ENCODE measurements at regions not wholly inside any gene's neighbourhood (a gene's known extent, or its start where the extent isn't known, plus 50 kb on each side); places are given as distances from the start of the nearest gene placed in this dataset.

GRCh38 chr17:34009912-34010311 is 245.2 kb upstream of the CCL2 start:
- dilution Hi-C loops (cut with MboI; ENCODE audit: extremely low pct_ligation_motif_present, low sequenced_read_pairs): no loop called here
- no peaks in the 10 kb centered on the region for H3K36me3 ChIP-seq (ENCODE audit: control insufficient read depth in 2 of 2, extremely low read depth in 1 of 2, insufficient read depth in 2 of 2, low read length in 2 of 2)
- POLR2A ChIA-PET: no interaction called here
- no TSS peak for BruUV-seq (replicated peaks)
- no peaks in the 10 kb centered on the region for H3K9me3 ChIP-seq (replicated peaks; ENCODE audit: control insufficient read depth, insufficient read depth, low read length)
- H3K4me2 ChIP-seq (ENCODE audit: insufficient read depth, low read length): no peak overlapping the region
- no peaks in the 10 kb centered on the region for H4K20me1 ChIP-seq (replicated peaks; ENCODE audit: control insufficient read depth, extremely low read depth, insufficient read depth, low read length)
- no peaks in the 10 kb centered on the region for H3K9me1 ChIP-seq (replicated peaks; ENCODE audit: control insufficient read depth, extremely low read depth, insufficient read depth, low read length)
- no peak for TF ChIP-seq MAX (IDR thresholded peaks at IDR 0.05; ENCODE audit: insufficient read depth, insufficient read length)
- no peak for TF ChIP-seq POLR2AphosphoS5 (IDR thresholded peaks at IDR 0.05; ENCODE audit: insufficient read depth, low read depth, low read length)
- no peak for TF ChIP-seq GATA2 (IDR thresholded peaks at IDR 0.05; ENCODE audit: insufficient read depth, insufficient read length, low read depth, low read length)
- TF ChIP-seq MYC (IDR thresholded peaks at IDR 0.05; ENCODE audit: low read depth, low read length): no peak
- no peak for TF ChIP-seq FOS (IDR thresholded peaks at IDR 0.05; ENCODE audit: borderline replicate concordance, insufficient read depth, low read length)
- no peak for TF ChIP-seq CTCF (IDR thresholded peaks at IDR 0.05; ENCODE audit: extremely low read depth in 1 of 2, insufficient read depth in 1 of 2, low read depth in 1 of 2, low read length in 2 of 2)
- H3K79me2 ChIP-seq (ENCODE audit: control insufficient read depth, insufficient read depth, low read length): no peaks in the 10 kb centered on the region
- no peak overlapping the region for H3K27ac ChIP-seq (ENCODE audit: insufficient read depth, low read depth, low read length)
- no peak overlapping the region for H3K9ac ChIP-seq (replicated peaks; ENCODE audit: extremely low read depth, insufficient read depth, low read length)
- no peak overlapping the region for H3K4me3 ChIP-seq (replicated peaks in 1 of 3; ENCODE audit: insufficient read depth in 1 of 3, low read depth in 1 of 3, low read length in 3 of 3)
- intact Hi-C loops (cut with micrococcal nuclease): no loop called here
- FAIRE-seq (no peak), DNase-seq (ENCODE audit: low read depth, low spot score) (no peak)
- no peaks in the 10 kb centered on the region for H3K27me3 ChIP-seq (ENCODE audit: control insufficient read depth in 2 of 2, insufficient read depth in 2 of 2, low read length in 2 of 2)
- CTCF ChIA-PET: no interaction called here
- no peaks in the 10 kb centered on the region for H3K4me1 ChIP-seq (ENCODE audit: control insufficient read depth, extremely low read depth, insufficient read depth, low read length)
- H2AFZ ChIP-seq (ENCODE audit: low read depth, low read length): no peak overlapping the region

GRCh38 chr17:34010534-34010933 is 244.6 kb upstream of the CCL2 start:
- CTCF ChIA-PET: no interaction called here
- BruUV-seq (replicated peaks): no TSS peak

More at GRCh38 chr17:34010534-34010933, 244.6 kb upstream of the CCL2 start:
- Histone ChIP-seq H3K79me2 (ENCODE audit: control insufficient read depth, insufficient read depth, low read length) (no peaks in the 10 kb centered on the region), H3K9me3 (replicated peaks; ENCODE audit: control insufficient read depth, insufficient read depth, low read length) (no peaks in the 10 kb centered on the region), H3K4me3 (replicated peaks in 1 of 3; ENCODE audit: insufficient read depth in 1 of 3, low read depth in 1 of 3, low read length in 3 of 3) (no peak overlapping the region), H3K9ac (replicated peaks; ENCODE audit: extremely low read depth, insufficient read depth, low read length) (no peak overlapping the region), H2AFZ (ENCODE audit: low read depth, low read length) (no peak overlapping the region), H3K4me2 (ENCODE audit: insufficient read depth, low read length) (no peak overlapping the region), H3K27ac (ENCODE audit: insufficient read depth, low read depth, low read length) (no peak overlapping the region), H3K27me3 (ENCODE audit: control insufficient read depth in 2 of 2, insufficient read depth in 2 of 2, low read length in 2 of 2) (no peaks in the 10 kb centered on the region), H3K4me1 (ENCODE audit: control insufficient read depth, extremely low read depth, insufficient read depth, low read length) (no peaks in the 10 kb centered on the region), H3K9me1 (replicated peaks; ENCODE audit: control insufficient read depth, extremely low read depth, insufficient read depth, low read length) (no peaks in the 10 kb centered on the region), H3K36me3 (ENCODE audit: control insufficient read depth in 2 of 2, extremely low read depth in 1 of 2, insufficient read depth in 2 of 2, low read length in 2 of 2) (no peaks in the 10 kb centered on the region), H4K20me1 (replicated peaks; ENCODE audit: control insufficient read depth, extremely low read depth, insufficient read depth, low read length) (no peaks in the 10 kb centered on the region)
- intact Hi-C loops (cut with micrococcal nuclease) (no loop called here), dilution Hi-C loops (cut with MboI; ENCODE audit: extremely low pct_ligation_motif_present, low sequenced_read_pairs) (no loop called here)
- FAIRE-seq (no peak), DNase-seq (ENCODE audit: low read depth, low spot score) (no peak)
- no peak for TF ChIP-seq CTCF (IDR thresholded peaks at IDR 0.05; ENCODE audit: extremely low read depth in 1 of 2, insufficient read depth in 1 of 2, low read depth in 1 of 2, low read length in 2 of 2)
- TF ChIP-seq POLR2A (IDR thresholded peaks at IDR 0.05; ENCODE audit: low read depth, low read length): no peak
- TF ChIP-seq MAX (IDR thresholded peaks at IDR 0.05; ENCODE audit: insufficient read depth, insufficient read length): no peak
- TF ChIP-seq POLR2AphosphoS5 (IDR thresholded peaks at IDR 0.05; ENCODE audit: insufficient read depth, low read depth, low read length): no peak
- no peak for TF ChIP-seq MYC (IDR thresholded peaks at IDR 0.05; ENCODE audit: low read depth, low read length)
- TF ChIP-seq EZH2 (IDR thresholded peaks at IDR 0.05; ENCODE audit: borderline replicate concordance, low read depth, low read length, severe bottlenecking): no peak
- no peak for TF ChIP-seq FOS (IDR thresholded peaks at IDR 0.05; ENCODE audit: borderline replicate concordance, insufficient read depth, low read length)
- no peak for TF ChIP-seq GATA2 (IDR thresholded peaks at IDR 0.05; ENCODE audit: insufficient read depth, insufficient read length, low read depth, low read length)
- no peak for TF ChIP-seq JUN (IDR thresholded peaks at IDR 0.05; ENCODE audit: borderline replicate concordance, insufficient read depth, insufficient read length, low read depth)
- POLR2A ChIA-PET: no interaction called here

All from endothelial cell of umbilical vein (primary cell).